GM19023 (cell line): ENCODE measurements at regions not wholly inside any gene's neighbourhood (a gene's known extent, or its start where the extent isn't known, plus 50 kb on each side); places are given as distances from the start of the nearest gene placed in this dataset.

Source experiments
- ATAC-seq: cut with Tn5 transposase; IDR thresholded peaks from one replicate; pipeline ENCODE4 v1.9.1; 2021; ENCODE audit warnings: mild to moderate bottlenecking, moderate library complexity; ENCODE audit not compliant: unreplicated experiment

DNA sequence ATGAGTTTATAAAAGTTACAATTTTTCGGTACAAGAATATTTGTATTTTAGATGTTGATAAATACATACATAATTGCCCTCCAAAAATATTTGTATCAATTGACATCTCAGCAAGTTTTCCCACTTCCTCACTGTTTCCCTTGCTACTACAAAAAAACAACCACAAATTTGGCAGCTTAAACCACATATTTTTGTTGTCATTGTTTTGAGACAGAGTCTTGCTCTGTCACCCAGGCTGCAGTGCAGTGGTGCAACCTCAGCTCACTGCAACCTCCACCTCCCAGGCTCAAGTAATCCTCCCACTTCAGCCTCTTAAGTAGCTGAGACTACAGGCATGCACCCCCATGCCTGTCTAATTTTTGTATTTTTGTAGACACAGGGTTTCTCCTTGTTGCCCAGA is 162.8 kb upstream of the RARB start:
- no peak for ATAC-seq

DNA sequence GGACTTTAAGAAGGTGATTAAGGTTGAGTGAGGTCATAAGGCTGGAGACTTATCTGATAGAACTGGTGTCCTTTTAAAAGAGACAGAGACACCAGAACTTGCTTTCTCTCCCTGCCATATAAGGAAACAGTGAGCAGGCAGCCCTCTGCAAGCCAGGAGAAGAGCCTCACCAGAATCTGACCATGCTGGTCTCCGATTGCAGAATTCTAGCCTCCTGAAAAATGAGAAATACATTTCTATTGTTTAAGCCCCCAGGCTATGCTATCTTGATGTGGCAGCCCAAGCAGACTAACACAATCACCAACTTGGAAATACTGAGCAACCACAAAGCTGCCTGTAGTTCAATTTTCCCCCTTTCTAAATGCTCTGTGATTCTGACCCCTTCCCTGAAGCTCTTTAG is 161.4 kb upstream of the RARB start:
- ATAC-seq, result no peak

GRCh38 chr3:25272090-25272489 is 156.0 kb upstream of the RARB start:
- ATAC-seq, result no peak

DNA sequence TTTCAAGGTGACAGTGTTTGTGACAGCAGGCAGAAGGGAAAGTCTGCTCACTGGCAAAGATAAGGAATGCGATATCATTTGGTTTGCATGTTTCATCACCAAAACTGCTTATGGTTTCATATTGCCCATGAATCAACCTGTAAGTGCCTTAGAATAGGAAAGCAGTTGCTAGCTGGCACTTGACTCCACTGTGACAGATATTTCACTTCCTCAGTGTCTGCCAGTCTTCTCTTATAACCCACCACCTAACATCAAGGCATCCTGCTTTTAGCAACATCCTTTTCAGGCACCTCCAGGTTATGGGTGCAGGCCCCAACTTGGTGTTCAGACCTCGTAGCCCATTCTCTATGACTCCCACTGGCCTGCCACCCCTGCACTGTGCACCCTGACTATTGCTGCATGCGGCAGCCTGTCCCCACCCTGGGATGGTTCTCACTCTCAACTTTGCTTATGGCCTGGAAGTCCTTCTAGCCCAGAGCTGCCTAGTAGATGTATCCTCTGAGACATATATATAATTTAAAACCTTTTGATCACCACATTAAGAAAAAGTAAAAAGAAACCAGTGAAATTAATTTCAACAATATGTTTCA is 154.4 kb upstream of the RARB start:
- ATAC-seq, result no peak

- ATAC-seq, result no peak
These were observed 150.6 kb upstream of the RARB start for GRCh38 chr3:25277503-25277902.

- no peak for ATAC-seq
These were observed 146.9 kb upstream of the RARB start for GRCh38 chr3:25281041-25281731.

- no peak for ATAC-seq
These were observed 146.3 kb upstream of the RARB start for GRCh38 chr3:25281732-25282126.

- no peak for ATAC-seq
These were observed 144.4 kb upstream of the RARB start for GRCh38 chr3:25283613-25284012.

- no peak for ATAC-seq
These were observed 143.8 kb upstream of the RARB start for GRCh38 chr3:25284249-25284648.

DNA sequence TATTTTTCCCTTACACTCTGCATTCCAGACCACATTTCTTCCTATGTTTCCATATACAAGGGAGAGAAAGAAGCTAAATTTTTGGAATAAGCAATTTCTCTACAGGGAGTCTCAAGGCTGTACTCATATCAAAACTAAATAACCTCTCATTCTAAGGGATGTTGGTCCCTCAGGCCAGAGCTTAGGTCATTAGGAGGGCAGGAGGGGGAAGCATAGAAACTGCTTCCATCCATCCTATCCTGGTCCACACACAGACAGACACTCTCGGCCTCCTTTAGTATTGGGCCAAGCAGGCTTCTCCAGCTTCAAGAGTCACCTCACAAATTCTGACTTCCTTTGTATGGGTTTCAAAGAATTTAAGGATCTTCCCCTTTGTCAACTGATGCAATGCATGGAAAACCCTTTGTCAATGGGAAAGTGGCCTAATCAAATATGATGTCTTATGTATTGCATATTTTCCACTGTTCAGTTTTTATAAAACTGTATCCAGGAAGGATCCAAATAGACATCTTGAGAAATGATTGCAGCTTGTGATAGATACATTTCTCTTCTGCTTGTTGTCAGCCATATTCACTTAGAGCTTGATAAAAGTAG is 140.7 kb upstream of the RARB start:
- no peak for ATAC-seq

GRCh38 chr3:25288413-25288812 is 139.7 kb upstream of the RARB start:
- ATAC-seq, result no peak

DNA sequence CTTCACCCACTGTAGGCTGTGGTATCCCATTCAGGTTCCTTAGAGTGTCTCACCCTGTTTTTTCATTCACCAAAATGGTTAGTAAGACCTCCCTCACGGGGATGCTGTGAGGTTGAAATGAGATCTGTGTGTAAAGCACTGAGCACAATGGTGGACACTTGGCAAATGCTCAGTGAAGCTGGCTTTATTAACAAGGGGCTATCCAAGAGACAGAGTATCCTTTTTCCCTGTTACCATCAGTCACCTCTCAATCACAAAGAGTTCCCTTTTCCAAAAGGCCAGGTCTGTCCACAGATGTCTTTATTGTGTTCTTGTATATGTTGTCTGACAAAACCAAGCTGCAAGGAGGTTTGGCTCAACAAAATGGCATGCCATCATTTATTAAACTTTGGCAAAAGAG is 138.9 kb upstream of the RARB start:
- no peak for ATAC-seq

- ATAC-seq, result no peak
These were observed 138.4 kb upstream of the RARB start for GRCh38 chr3:25289663-25290062.

GRCh38 chr3:25291481-25291905 is 136.6 kb upstream of the RARB start:
- ATAC-seq, result no peak

DNA sequence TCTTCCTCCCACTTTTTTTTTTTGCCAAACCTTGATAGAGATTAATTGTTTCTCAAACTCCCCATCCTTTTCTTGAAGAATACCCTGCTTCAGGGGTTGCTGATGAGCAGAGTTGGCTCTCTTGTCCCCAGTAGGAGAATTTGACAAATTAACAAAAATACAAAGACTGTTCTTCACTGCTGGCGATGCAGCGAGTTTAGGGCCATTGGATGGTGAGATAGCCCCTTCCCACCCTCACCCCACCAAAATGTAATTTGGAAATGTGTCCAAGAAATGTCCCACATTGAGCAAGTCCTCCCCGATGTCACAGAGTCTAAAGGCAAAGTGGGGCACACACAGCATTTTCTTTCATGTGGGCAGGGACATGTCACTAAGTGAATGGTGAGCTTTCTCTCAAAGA is 136.0 kb upstream of the RARB start:
- no peak for ATAC-seq

DNA sequence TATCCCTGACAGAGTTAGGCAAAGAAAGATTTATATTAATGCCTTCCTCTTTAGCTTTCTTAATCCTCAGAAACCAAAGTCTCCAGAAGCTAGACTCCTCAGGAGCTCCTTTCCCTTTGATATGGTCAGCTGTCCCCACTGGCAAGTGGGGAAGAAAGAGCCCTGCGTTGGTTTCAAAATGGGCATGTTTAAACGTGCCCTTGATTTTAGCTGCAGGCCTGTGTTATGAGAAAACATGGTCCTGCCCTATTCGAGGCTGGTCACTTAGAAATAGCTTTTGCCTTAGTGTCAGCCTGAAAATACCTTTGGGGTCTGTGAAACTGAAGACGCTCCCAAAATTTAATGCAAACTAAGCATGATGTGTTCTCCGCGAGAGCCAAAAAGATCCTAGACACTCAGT is 135.5 kb upstream of the RARB start:
- ATAC-seq, result no peak

- ATAC-seq, result no peak
These were observed 134.3 kb upstream of the RARB start for GRCh38 chr3:25293736-25294135.

- no peak for ATAC-seq
These were observed 133.8 kb upstream of the RARB start for GRCh38 chr3:25294169-25294805.

GRCh38 chr3:25297667-25298585 is 130.1 kb upstream of the RARB start:
- ATAC-seq, result no peak

GRCh38 chr3:25300141-25300540 is 127.9 kb upstream of the RARB start:
- ATAC-seq, result no peak

DNA sequence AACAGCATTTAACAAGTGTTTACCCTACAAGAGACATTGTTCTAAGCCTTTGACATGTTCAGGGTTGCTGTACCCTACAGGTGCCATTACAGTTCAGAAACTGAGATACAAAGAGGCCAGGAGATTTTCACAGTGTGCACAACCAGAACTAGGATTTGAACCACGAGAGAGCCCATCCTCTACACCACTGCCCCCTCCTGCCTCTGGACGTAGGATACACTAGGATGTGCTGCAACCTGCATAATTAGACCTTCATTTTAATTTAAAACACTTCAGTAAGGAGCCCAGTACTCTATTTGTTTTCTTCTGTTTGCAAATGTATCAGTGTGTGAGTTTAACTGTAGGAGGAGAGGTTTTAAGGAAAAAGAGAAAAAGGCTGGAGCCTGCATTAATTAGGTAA is 123.1 kb upstream of the RARB start:
- no peak for ATAC-seq
